GM19452 (cell line): ENCODE measurements at regions not wholly inside any gene's neighbourhood (a gene's known extent, or its start where the extent isn't known, plus 50 kb on each side); places are given as distances from the start of the nearest gene placed in this dataset.
"Not testable (repeated sequence)": the region's sequence is repeated elsewhere in the genome, so short reads cannot be mapped to it uniquely, and the experiment has no call there.

Experiments
- ATAC-seq: cut with Tn5 transposase; IDR thresholded peaks from one replicate; pipeline ENCODE4 v1.9.1; 2021; ENCODE audit not compliant: unreplicated experiment

GRCh38 chr10:113485736-113486135 is 67.1 kb upstream of the HABP2 start:
- no peak for ATAC-seq

- ATAC-seq: no peak
Observed at GRCh38 chr10:113486531-113486930, 66.3 kb upstream of the HABP2 start.

GRCh38 chr10:113487154-113487553 is 65.7 kb upstream of the HABP2 start:
- no peak for ATAC-seq

GRCh38 chr10:113488186-113488585 is 64.7 kb upstream of the HABP2 start:
- no peak for ATAC-seq

DNA sequence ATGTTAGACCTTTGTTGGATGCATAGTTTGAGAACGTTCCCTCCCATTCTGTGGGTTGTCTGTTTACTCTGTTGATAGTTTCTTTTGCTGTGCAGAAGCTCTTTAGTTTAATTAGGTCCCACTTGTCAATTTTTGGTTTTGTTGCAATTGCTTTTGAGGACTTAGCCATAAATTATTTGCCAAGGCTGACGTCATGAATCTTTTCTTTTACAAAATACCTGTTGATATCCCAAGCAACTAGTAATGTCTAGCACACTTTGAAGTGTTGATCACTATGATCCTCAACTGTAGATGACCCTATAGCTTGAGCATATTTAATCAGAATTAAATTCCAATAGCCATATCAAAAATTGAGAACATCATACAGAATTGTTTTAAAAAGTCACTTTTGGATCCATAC is 63.3 kb upstream of the HABP2 start:
- ATAC-seq: not testable (repeated sequence)

- ATAC-seq: no peak
Observed at GRCh38 chr10:113491967-113492565, 60.8 kb upstream of the HABP2 start.

- ATAC-seq: no peak
Observed at GRCh38 chr10:113493195-113493594, 59.7 kb upstream of the HABP2 start.

- ATAC-seq: no peak
Observed at GRCh38 chr10:113493882-113494301, 59.0 kb upstream of the HABP2 start.

- no peak for ATAC-seq
Observed at GRCh38 chr10:113494761-113495160, 58.1 kb upstream of the HABP2 start.

- ATAC-seq: no peak
Observed at GRCh38 chr10:113495553-113495952, 57.3 kb upstream of the HABP2 start.

DNA sequence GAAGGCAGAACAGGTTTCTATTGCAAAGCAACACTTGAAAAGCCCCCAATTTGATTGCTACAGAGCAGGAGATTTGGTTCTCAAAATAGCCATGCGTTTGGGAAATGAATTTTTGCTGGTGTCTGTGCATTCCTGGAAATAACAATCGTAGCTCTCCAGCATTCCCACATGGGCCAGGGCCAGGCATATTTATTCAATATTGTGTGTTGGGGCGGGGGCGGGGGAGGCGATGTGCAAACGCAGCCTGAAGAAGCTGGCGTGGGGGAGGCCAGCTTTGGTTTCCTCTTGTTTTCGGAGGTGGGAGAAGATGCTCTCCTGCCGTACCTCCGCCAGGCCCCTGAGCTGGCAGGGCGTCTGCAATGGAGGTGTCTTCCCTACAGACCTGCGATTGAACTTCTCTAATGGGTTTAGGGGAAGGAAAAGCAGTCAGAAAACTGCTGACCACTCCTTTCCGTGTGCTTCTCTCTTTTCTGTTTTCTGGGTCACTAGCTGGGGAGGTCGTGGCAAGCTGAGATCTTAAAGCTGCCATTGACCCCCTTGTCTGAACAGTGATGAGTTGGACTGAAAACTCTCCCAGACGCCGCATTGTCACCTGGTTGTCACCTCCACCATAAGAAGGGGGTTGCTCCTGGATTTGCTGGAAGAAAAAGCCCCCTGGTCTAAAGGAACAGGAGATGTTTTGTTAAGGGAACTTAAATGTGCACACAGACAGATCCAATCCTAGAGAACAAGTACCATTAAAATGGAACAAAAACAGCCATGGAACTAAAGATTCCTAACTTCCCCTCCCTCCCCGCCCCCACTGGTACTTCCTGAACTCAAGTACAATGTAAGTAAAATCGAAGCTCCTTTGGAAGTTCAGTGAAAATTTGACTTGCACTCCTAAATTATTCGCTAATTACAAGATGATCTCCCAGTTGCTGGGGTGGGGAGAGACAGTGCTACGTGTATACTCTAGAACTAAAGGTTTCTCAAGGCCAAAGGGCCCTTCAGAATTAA is 56.4 kb upstream of the HABP2 start:
- no peak for ATAC-seq

DNA sequence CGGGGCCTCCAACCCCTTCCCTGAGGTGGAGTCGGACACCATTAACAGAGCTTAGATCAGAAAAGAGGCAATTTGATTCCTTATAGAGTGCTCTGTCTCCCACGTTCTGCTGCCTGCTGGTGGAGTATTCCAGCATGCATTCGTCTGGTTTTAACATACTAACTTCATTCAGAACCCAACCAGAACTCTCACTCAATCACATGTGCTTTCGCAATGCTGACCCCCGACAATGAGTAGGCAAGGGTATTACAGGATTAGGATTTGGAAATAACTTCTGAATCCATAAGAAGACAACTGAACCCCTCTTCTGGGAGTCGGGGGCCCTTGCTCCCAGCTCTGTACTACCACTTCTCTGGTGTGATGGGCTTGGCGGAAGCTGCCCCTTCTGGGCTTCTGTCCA is 55.7 kb upstream of the HABP2 start:
- no peak for ATAC-seq

- ATAC-seq: no peak
Observed at GRCh38 chr10:113498997-113499396, 53.9 kb upstream of the HABP2 start.

DNA sequence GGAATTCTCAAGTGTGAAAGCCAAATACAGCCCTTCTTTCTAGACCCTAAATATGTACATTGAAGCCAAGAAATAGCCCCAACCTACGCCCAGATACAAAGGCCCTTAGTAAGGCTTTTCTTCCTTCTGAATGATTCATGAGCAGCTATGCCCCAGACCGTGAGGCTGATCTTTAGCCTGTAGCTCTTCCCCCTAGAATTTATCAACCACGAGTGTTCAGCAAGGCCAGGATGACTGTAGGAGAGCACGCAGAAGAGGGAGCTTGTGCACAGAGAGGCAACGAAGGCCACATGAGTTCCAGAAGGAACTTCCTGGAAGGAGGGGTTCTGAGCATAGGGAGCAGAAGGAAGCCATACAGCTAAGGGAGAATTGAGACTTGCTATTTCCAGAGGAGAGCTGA is 53.0 kb upstream of the HABP2 start:
- no peak for ATAC-seq

- ATAC-seq: not testable (repeated sequence)
Observed at GRCh38 chr10:113501031-113501430, 51.8 kb upstream of the HABP2 start.
